ENCODE measurements at regions not wholly inside any gene's neighbourhood (a gene's known extent, or its start where the extent isn't known, plus 50 kb on each side); places are given as distances from the start of the nearest gene placed in this dataset.

DNA sequence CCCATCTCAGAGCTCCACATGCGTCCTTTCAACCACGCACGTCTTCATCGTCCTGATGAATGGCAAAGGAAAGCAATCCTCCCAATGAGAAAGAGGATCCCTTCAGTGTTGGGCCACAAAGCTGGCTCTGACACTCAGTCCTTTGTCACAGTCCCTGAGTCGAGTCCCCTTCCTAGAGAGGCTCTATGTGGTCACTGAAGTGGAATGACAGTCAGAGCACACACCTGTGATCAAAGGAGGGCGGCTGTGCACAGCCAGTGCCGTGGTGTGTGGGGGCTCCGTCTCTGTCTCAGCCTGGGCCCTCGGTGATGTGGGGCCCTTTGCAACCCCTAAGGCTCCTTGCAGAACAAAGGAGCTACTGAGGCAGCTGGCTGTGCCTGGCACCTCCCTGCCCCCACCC is 157.3 kb upstream of the APCDD1 start:
- DNase-seq (ENCODE audit: low read depth in 1 of 2, low spot score in 1 of 2): no peak
- no peak for TF ChIP-seq JUND (IDR thresholded peaks at IDR 0.05; ENCODE audit: low read depth)
- in situ Hi-C loops (cut with HindIII; ENCODE audit: low pct_unique_long_range_greater_than_20kb, low sequenced_read_pairs): no loop called here

DNA sequence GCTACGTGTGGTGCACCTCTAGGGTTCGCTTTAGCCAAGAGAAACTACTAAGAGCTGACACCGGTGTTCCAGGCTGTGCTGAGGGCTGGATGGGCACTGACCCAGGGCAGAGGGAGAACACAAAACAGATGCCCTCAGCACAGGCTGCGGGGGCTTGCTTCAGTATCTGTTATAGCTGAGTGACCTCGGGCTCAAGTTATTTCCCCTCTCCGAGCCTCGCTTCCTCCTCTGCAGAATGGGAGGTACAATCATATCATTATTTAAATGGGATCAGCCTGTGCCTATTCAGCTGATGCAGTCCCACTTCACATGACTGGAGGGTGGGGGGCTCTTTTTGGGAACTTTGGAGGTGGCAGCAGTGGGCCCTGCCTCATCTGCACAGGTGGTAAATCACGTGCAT is 156.1 kb upstream of the APCDD1 start:
- in situ Hi-C loops (cut with HindIII; ENCODE audit: low pct_unique_long_range_greater_than_20kb, low sequenced_read_pairs): no loop called here
- no peak for TF ChIP-seq JUND (IDR thresholded peaks at IDR 0.05; ENCODE audit: low read depth)

DNA sequence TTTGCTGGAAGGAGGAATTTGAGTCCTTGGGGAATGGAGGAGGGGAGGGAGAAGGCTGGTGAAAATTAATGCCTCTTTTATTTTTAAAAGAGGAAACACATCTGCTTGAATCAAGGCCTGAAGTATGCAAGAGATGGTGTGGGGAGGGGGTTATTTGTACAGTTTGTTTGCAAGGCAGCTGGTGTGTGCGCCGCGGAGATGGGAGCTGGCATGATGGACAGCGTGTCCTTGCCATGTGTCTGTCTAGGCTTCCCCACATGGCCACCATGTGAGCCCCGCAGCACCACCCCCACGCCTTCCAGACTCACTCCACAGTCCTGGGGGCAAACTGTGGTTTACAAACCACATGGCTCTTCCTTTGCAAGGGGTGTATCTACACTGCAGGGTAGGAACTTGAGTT is 154.8 kb upstream of the APCDD1 start:
- DNase-seq (ENCODE audit: low read depth in 1 of 2, low spot score in 1 of 2): no peak
- no peak for TF ChIP-seq JUND (IDR thresholded peaks at IDR 0.05; ENCODE audit: low read depth)
- in situ Hi-C loops (cut with HindIII; ENCODE audit: low pct_unique_long_range_greater_than_20kb, low sequenced_read_pairs): no loop called here

More for the DNA sequence above, 156.1 kb upstream of the APCDD1 start:
- DNase-seq (ENCODE audit: low read depth in 1 of 2, low spot score in 1 of 2): no peak

DNA sequence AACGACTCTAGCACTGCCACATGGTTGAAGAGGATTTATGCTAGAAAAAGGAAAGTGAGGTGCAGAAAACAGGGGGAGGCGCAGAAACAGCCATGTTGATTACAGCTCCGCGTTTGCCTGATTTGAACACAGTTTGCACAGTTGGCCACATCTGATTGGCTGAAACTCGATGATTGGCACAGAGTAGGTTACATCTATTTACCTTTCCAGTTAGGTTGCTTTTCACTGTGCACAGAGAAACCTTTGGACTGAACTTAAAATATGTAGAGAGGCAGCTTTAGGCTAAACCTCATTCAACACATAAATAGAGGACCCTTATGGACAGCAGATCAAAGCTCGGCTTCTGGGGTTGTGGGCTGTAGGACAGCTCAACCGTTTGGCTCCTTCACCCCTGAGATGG is 153.7 kb upstream of the APCDD1 start:
- peak in 1 of 2 experiments; percentile 15 for DNase-seq (ENCODE audit: low read depth in 1 of 2, low spot score in 1 of 2)
- in situ Hi-C loops (cut with HindIII; ENCODE audit: low pct_unique_long_range_greater_than_20kb, low sequenced_read_pairs): no loop called here
- TF ChIP-seq JUND (IDR thresholded peaks at IDR 0.05; ENCODE audit: low read depth): no peak

DNA sequence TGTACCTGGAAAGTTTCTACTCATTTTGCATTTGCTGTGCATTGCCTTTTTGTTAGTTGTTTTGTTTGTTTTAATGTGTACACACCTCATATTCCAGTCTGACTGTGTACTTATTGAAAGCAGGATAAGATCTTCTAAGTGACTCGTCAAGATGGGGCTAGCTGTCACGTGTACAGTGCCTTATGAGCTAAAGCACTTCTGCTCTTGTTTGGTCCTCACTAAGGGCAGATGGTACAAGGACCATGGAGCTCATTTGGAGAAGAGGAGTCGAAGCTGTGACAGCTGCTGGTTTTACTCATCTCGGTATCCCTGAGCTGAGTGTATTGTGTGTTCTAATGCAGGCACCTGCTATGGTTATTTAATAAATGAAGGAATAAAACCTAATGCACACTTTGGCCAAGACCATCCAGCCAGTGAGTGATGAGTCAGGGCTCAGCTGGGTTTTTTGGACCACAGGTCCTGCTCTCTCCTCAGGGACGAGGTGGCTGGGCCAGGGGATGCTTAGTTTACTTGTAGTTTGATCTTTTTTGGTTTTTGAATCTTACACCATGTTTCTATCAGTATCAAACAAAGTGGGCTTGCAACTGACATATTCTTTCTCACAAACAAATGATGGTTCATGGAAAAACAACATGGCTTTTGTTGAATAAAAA is 152.5 kb upstream of the APCDD1 start:
- DNase-seq (ENCODE audit: low read depth in 1 of 2, low spot score in 1 of 2): peak; percentile 17 to 48
- in situ Hi-C loops (cut with HindIII; ENCODE audit: low pct_unique_long_range_greater_than_20kb, low sequenced_read_pairs): no loop called here
- no peak for TF ChIP-seq JUND (IDR thresholded peaks at IDR 0.05; ENCODE audit: low read depth)

DNA sequence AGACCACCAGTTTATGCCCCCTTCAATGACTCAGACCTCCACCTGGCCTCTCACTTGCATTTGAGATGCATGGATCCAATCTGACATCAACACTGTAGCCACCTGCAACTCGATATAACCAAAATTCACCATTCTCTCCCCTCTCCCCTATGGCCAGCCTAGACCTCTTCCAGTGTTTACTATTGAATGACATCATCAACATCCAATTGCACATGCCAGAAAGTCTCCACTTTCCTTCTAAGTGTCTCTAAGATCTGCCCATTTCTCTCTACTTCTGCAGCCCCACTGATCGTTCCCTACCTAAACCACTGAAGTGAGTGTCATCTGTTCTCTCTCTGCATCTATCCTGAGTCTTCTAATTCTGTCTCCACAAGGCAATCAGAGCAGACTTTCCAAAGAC is 151.3 kb upstream of the APCDD1 start:
- DNase-seq (ENCODE audit: low read depth in 1 of 2, low spot score in 1 of 2): no peak

DNA sequence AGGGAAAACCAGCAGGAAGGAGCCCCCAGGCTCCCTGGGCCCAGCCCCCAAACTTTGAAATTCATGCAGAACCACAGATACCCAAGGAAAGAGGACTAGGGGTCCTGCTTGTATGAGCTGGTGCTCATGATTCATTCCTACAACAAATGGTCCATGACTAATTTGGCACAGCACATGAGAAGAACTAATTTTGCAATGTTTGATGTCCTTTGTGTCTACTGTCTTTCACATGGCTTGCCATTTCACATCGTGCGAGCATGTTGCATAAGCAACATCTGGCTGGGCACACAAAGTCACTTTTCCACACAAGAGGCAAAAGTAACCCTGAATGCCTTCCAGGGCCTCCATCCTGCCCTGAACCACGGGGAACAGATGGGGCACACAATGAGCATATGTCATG is 149.6 kb upstream of the APCDD1 start:
- TF ChIP-seq JUND (IDR thresholded peaks at IDR 0.05; ENCODE audit: low read depth): no peak
- in situ Hi-C loops (cut with HindIII; ENCODE audit: low pct_unique_long_range_greater_than_20kb, low sequenced_read_pairs): no loop called here

More for the DNA sequence above, 151.3 kb upstream of the APCDD1 start:
- in situ Hi-C loops (cut with HindIII; ENCODE audit: low pct_unique_long_range_greater_than_20kb, low sequenced_read_pairs): no loop called here
- TF ChIP-seq JUND (IDR thresholded peaks at IDR 0.05; ENCODE audit: low read depth): no peak

DNA sequence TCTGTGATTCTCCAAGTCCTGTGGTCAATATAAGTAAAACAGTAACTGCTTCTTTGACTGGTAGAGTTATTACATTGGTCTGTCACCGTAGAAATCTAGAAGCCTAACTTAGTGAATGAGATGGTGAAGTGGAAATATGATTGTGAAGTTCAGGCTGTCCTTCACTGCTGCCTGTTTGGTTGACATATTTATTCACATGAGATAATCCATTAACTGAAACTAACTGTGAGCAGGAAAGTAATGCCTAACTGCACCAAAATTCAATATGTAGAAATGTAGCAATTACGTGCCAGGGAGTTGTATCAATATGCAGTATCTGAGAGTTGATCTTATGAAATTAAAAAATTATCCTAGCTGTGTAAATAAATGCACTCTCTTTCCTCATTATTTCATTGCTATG is 147.7 kb upstream of the APCDD1 start:
- no peak for TF ChIP-seq JUND (IDR thresholded peaks at IDR 0.05; ENCODE audit: low read depth)
- no peak for DNase-seq (ENCODE audit: low read depth in 1 of 2, low spot score in 1 of 2)
- in situ Hi-C loops (cut with HindIII; ENCODE audit: low pct_unique_long_range_greater_than_20kb, low sequenced_read_pairs): no loop called here

More for the DNA sequence above, 149.6 kb upstream of the APCDD1 start:
- no peak for DNase-seq (ENCODE audit: low read depth in 1 of 2, low spot score in 1 of 2)

DNA sequence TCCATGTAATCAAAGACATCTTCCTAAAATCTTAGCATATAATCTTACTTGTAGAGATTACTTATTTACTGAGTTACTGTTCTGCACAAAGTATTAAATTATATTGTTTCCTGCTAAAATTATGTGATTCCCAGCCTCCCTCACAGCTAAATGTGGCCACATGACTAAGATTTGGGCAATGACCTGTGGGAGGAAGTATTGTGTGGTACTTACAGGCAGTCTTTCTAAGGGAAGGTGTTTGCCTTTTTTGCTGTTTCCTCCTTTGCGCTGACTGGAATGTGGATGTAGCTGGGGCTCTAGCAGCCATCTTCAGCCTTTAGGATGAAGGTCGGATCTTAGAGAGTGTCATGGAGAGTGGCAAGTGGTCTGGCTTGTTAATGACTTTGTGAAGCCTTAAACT is 146.3 kb upstream of the APCDD1 start:
- no peak for DNase-seq (ENCODE audit: low read depth in 1 of 2, low spot score in 1 of 2)
- in situ Hi-C loops (cut with HindIII; ENCODE audit: low pct_unique_long_range_greater_than_20kb, low sequenced_read_pairs): no loop called here
- no peak for TF ChIP-seq JUND (IDR thresholded peaks at IDR 0.05; ENCODE audit: low read depth)

DNA sequence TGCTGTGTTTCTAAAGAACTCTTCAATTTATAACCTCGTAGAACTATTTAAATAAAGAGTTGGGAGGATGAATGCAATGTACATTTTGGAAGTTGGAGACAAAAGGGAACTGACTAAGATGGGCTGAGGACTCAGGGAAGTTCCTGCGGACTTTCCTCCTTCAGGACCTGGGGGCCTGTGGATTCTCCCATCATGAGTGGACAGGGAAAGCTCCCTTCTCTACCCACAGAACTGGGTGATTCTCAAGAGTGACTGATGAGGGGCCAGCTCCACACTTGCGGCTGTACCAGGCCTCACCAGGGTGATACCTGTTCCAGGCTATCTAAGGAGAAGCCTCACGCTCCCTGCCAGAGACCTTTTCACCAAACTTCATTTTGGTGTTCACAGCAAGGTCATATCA is 143.8 kb upstream of the APCDD1 start:
- TF ChIP-seq JUND (IDR thresholded peaks at IDR 0.05; ENCODE audit: low read depth): no peak
- in situ Hi-C loops (cut with HindIII; ENCODE audit: low pct_unique_long_range_greater_than_20kb, low sequenced_read_pairs): no loop called here
- DNase-seq (ENCODE audit: low read depth in 1 of 2, low spot score in 1 of 2): no peak

DNA sequence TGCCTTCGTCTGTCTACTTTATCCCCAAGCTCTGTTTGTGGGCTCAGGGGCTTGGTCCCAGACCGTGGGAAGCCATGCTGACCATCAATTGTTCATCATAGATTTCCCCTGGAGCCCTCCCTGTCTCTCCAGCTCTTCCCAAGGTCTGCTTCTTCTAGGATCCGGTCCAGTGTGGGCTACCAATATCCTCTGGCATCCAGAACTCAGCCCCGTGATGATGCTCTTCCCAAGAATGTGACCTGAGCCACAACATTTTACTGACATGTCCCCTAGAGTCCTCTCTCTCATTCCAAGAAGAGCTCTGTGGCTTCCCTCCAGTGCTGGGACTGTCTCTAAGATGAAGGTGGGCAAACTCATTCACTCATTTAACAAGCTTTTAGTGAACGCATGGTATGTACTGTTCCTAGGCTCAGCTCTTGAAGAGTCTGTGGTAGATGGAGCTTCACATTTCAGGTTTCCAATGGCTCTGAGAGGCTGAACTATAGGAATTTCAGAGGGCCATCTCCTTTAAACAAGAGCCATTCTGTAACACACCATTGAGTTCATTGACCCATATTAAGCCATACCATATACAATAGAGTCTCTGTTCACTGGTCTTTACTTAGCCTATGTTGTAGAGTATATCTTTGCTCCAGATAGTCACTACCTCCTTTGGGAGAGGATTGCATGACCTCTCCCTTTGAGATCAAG is 142.0 kb upstream of the APCDD1 start:
- no peak for TF ChIP-seq JUND (IDR thresholded peaks at IDR 0.05; ENCODE audit: low read depth)
- in situ Hi-C loops (cut with HindIII; ENCODE audit: low pct_unique_long_range_greater_than_20kb, low sequenced_read_pairs): no loop called here

DNA sequence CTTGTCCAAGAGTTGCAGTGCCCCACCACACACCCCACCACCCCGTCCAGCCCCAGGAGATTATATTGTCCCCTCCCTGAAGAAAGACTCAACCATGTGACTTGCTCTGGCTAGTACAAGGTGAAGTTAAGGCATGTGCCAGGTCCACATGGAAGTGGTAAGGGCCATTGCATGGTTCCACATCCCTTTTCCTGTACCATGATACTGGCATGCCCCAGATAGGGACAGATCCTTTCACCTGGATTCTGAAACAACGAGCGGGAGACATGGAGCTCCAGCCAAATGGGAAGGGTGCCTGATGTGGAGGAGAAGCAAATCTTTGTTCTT is 141.5 kb upstream of the APCDD1 start:
- in situ Hi-C loops (cut with HindIII; ENCODE audit: low pct_unique_long_range_greater_than_20kb, low sequenced_read_pairs): no loop called here
- TF ChIP-seq JUND (IDR thresholded peaks at IDR 0.05; ENCODE audit: low read depth): no peak
- DNase-seq (ENCODE audit: low read depth in 1 of 2, low spot score in 1 of 2): no peak

More for the DNA sequence above, 142.0 kb upstream of the APCDD1 start:
- no peak for DNase-seq (ENCODE audit: low read depth in 1 of 2, low spot score in 1 of 2)

DNA sequence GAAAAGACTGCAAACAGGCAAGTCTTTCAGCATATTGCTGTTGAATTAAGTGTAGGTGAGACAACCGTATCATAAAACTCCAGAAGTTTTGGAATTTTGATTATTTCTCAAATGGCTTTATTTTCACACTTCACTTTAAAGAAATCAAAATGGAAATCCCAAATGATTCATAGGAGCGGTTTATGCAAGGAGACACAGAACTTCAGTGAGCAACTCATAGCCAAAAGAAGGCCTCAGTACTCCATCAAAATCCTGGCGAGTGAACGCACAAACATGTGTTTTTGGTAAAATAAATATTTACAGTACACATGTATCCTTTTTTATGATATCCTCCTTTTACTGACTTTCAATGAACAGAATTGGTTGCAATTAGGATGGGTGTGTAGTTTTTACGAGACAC is 140.4 kb upstream of the APCDD1 start:
- in situ Hi-C loops (cut with HindIII; ENCODE audit: low pct_unique_long_range_greater_than_20kb, low sequenced_read_pairs): no loop called here
- TF ChIP-seq JUND (IDR thresholded peaks at IDR 0.05; ENCODE audit: low read depth): no peak

DNA sequence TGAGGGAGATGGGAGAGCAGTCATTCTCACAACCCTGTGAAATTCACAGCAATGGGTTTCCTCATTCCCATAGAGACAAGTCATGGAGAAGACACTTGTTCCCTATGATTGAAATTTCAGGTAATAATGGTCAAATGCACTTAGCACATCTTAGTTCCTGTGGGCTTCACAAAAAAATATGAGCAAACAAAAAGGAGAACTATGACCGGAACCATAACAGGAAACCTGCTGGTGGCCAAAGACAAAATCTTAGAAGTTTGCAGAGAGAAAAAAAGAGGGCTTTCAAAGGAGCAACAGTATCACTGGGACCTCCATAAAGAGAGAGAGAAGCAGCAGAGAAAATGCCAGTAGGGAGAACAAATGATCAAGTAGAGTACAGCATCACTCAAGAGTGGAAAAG is 138.9 kb upstream of the APCDD1 start:
- TF ChIP-seq JUND (IDR thresholded peaks at IDR 0.05; ENCODE audit: low read depth): no peak
- no peak for DNase-seq (ENCODE audit: low read depth in 1 of 2, low spot score in 1 of 2)
- in situ Hi-C loops (cut with HindIII; ENCODE audit: low pct_unique_long_range_greater_than_20kb, low sequenced_read_pairs): no loop called here

More for the DNA sequence above, 140.4 kb upstream of the APCDD1 start:
- DNase-seq (ENCODE audit: low read depth in 1 of 2, low spot score in 1 of 2): no peak

Measured in T47D (cell line).